NCI-H1694 (cell line): ENCODE measurements at regions not wholly inside any gene's neighbourhood (a gene's known extent, or its start where the extent isn't known, plus 50 kb on each side); places are given as distances from the start of the nearest gene placed in this dataset.
"Not testable (repeated sequence)": the region's sequence is repeated elsewhere in the genome, so short reads cannot be mapped to it uniquely, and the experiment has no call there.

Experiments used
- DNase-seq: peaks from one replicate; lab custom pipeline; 2025; lab: John Stamatoyannopoulos, UW

GRCh38 chr6:43934803-43935602 lies 165.0 kb downstream of the VEGFA start:
- DNase-seq = no peak

DNA sequence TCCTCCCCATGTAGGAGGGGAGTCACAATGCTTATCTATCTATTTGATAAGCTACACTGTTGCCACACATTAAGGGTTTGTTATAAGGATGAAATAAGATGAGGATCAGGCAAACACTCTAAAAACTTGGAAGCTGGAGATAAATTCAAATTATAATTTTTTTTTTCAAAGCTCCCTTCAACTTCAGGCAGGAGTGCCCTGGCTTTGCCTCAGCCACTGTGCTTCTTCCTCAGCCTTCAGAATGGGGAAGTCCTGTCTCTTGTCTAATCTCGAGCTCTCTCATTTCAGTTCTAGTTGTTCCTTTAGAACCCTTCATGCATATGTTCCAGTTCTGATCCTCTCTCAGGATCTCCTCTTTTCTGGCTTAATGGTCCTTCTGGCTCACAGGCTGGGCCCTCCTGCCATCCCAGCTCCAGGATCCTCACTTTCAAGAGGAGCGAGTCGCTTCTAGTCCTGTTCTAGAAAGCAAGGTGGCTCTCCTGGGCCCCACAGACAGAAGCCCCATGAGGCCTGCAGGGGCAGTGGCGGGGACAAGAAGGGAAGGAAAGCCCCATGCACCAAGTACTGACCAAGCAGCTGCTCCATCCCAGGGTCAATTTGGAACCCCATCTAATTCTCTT lies 164.3 kb downstream of the VEGFA start:
- DNase-seq = no peak

DNA sequence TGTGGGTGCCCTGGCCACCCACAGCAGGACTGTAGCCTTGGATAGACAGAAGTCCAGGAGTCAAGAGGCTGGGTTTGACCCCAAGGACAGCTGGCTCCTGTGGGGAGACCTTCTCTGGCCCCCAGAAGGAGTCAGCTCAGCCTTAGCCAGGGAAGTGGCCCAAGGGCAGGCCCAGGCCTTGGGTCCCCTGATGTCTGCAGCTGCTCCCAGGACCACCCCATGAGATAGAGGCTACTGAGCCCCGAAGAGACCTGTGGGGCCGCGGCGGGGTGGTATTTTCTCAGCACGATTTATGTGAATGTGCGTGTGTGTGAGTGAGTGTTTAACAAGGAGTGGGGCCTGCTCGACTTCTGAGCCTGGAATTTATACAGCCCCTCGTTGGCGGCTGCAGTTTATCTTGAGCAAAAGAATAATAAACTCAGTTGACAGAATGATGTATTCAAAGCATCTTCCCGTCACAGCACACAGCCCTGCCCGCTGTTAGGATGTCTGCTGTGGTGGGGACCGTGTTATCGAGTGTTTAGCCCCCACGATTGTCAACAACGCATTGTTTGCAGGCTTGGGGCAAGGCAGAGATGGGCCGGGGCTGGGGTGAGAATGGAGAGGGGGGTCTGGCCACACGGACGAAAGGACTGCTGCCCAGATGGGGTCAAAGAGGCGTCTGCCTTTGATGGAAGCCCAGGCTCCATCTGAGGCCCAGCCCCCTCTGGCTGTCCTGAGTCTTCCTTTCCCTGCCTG lies 163.3 kb downstream of the VEGFA start:
- DNase-seq = no peak

- DNase-seq = no peak
These were observed 162.5 kb downstream of the VEGFA start for GRCh38 chr6:43932259-43933147.

DNA sequence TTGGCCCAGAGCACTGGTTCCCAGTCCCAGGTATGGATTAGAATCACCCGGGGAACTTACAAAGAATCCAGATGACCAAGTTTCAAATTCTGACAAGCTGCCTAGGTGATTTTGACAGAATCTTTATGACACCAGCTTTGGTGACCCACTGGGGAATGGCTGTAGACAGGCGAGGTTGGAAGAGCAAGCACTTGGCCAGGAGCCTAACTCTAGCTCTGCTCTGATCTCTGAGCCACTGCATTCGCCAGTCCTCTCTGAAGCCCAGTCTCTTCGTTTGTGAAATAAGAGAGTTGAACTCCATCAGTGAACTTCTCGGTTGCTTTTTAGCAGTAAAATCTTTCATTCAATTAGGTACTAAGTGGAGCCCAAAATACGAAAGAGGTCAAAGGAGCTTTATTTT lies 161.2 kb downstream of the VEGFA start:
- DNase-seq = no peak

GRCh38 chr6:43930440-43931154 lies 160.6 kb downstream of the VEGFA start:
- no peak for DNase-seq

GRCh38 chr6:43929511-43929910 lies 159.5 kb downstream of the VEGFA start:
- no peak for DNase-seq

DNA sequence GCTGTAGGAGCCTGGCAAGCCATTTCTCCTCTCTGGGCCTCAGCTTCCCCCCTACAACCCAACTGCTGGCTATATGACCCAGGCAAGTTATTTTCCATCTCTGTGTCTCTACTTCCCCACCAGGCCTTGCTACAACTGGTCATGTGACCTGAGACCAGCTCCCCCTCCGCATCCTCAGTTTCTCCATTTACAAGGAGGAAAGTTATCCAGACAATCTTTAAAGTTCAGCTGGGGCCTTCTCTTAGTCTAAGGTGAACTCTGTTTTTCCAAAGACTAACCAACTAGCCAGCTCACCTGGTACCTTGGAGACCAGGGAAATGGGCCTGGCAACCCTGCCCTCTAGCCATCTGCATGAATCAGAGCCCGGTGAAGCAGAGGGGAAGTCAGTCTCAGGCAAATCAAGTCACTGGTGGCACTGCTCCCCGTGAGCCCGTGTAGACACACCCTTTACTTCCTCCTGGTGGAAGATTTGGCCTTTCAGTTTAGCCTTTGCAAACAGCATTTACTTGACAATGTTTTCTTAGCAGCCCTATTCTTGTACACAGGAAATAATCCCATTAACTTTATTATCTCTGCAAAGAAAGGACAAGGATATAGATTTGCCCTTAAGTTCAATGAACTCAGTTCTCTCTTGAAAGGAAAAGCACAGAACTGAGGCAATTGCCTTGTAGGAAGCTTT lies 157.7 kb downstream of the VEGFA start:
- no peak for DNase-seq

DNA sequence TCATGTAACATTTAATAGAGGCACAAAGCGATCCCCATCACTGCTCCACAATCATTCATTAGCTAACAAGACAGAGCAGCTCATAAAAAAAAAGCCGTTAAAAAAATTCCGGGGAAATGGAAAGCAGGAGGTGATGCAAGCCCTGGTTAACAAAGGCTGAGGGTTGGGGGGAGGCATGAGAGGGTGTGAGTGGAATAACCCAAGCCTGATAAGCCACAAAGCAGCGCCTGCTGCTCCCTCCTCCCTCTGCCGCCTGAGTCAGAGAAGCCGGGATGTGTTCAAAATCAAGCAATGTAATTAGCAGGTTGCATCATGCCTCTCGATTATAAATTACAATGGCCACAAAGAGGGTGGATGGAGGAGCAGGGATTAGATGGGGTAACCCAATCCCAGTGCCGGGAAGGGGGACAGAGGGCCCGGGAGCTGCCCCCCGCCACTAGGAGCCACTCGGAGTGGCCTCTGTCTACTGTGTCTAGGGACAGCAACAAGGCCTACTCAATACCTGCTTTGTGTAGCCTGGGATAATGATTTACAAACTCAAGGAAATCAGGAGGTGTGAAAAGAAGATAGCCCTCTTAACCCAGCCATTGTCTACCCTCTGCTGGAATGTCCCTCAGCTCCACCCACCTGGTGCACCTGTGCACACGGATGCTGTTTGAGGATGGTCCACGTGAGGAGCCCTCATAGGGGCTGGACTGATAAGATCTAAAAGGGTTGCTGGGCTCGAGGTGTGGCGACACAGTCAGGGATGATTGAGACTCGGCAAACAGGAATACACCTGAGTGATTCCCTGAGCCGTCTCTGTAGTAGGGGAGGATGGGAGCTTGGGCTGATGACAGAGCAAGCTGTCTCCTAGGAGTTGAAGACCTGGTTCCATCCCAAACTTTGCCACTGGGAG lies 156.9 kb downstream of the VEGFA start:
- DNase-seq = no peak

DNA sequence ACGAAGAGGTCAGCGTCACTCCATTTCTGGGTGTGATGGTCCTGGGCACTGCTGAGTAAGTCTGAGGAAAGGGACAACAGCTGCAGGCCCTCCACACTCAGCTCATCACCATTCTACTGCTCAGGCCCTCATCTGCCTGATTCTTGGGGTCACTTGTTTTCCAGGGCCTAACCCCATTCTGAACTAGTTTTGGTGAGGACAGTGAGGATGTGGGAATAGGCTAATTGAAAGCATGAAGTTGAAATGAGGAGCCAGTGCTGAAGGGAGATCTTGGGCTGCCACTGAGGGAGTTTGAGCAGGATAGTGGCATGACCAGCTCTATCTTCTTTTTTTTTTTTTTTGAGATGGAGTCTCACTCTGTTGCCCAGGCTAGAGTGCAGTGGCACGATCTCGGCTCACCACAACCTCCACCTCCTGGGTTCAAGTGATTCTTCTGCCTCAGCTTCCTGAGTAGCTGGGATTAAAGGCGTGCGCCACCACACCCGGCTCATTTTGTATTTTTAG lies 155.7 kb downstream of the VEGFA start:
- DNase-seq = not testable (repeated sequence)

DNA sequence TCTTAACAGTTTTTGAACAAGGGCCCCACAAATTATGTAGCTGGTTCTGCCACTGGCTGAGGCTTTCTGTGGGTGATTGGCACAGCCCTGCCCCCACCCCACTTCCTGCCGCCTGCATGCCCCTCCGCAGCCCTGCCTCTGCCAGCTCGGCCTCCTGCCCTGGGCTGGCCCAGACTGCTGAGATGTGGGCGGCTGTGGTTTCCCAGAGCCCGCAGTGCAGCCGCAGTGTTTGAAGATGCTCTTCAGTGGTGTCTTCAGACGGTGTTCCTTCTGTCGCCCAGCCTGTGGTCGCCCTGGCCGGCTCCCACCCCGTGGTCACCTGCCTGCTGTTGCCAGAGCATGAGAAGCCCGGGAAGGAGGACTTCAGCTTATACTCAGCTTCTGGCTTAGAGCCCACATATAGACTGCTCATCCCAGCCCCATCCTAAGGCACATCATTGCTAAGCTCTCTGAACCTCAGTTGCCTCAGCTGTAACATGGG lies 154.3 kb downstream of the VEGFA start:
- DNase-seq = no peak

- no peak for DNase-seq
These were observed 153.6 kb downstream of the VEGFA start for GRCh38 chr6:43923376-43924221.

- no peak for DNase-seq
These were observed 152.7 kb downstream of the VEGFA start for GRCh38 chr6:43922426-43923375.

GRCh38 chr6:43921548-43922425 lies 151.8 kb downstream of the VEGFA start:
- DNase-seq = no peak

- DNase-seq = no peak
These were observed 151.0 kb downstream of the VEGFA start for GRCh38 chr6:43921039-43921438.

DNA sequence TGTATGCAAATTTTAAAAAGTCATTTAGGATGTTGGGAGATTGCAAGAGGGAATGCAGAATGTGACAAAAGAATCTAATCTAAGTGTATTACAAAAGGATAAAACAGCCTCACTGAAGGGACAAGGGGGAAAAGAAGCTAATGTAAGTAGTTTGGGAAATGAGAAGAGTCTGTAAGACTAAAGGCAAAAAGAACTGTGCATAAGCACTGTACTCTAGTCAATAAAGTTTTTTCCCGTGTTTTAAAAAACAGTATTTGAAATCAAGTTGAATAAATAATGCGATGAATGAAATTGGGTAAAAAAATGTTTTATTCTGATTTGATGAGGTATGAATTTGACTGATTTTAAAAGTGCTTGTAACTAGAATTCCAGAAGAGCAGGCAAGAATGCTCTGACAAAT lies 149.8 kb downstream of the VEGFA start:
- no peak for DNase-seq
